ENCODE measurements at regions not wholly inside any gene's neighbourhood (a gene's known extent, or its start where the extent isn't known, plus 50 kb on each side); places are given as distances from the start of the nearest gene placed in this dataset.

DNA sequence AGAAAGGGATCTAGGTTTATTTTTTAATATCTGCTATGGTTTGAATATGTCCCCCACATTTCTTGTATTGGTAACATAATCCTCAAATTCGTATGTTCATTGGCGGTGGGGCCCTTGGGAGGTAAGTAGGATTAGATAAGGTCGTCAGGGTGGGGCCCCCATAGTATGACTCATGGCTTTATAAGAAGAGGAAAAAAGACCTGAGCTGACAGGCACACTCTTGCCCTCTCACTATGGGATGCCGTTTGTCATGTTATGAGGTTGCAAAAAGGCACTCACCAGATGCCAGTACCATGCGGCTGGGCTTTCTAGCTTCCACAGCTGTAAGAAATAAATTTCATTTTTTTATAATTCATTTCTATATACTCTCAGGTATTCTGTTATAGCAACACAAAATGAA is 67.3 kb upstream of the SGCD start:
- WGBS, result 55% methylated on average over 5 of the region's 5 CpGs
- H3K9ac ChIP-seq (ENCODE audit: low read depth in 1 of 2, low read length in 2 of 2), result no peak overlapping the region
- H3K27me3 ChIP-seq (ENCODE audit: control insufficient read depth in 4 of 4, insufficient read depth in 4 of 4, low read length in 3 of 4), result no peaks in the 10 kb centered on the region
- H3K4me3 ChIP-seq (ENCODE audit: low read depth in 1 of 3, low read length in 3 of 3), result no peak overlapping the region
- no peaks in the 10 kb centered on the region for H3K9me3 ChIP-seq (ENCODE audit: control insufficient read depth in 4 of 4, low read length in 3 of 4)
- TF ChIP-seq JUND (IDR thresholded peaks at IDR 0.05) (no peak), RAD21 (IDR thresholded peaks at IDR 0.05) (no peak), HNF4A (conservative IDR thresholded peaks at IDR 0.05) (no peak), SP1 (IDR thresholded peaks at IDR 0.05) (no peak), RXRA (IDR thresholded peaks at IDR 0.05) (no peak), FOXA1 (IDR thresholded peaks at IDR 0.05) (no peak), EGR1 (IDR thresholded peaks at IDR 0.05; ENCODE audit: low read depth in 2 of 2) (no peak), HNF4G (IDR thresholded peaks at IDR 0.05) (no peak)
- TF ChIP-seq, protein P1, sequence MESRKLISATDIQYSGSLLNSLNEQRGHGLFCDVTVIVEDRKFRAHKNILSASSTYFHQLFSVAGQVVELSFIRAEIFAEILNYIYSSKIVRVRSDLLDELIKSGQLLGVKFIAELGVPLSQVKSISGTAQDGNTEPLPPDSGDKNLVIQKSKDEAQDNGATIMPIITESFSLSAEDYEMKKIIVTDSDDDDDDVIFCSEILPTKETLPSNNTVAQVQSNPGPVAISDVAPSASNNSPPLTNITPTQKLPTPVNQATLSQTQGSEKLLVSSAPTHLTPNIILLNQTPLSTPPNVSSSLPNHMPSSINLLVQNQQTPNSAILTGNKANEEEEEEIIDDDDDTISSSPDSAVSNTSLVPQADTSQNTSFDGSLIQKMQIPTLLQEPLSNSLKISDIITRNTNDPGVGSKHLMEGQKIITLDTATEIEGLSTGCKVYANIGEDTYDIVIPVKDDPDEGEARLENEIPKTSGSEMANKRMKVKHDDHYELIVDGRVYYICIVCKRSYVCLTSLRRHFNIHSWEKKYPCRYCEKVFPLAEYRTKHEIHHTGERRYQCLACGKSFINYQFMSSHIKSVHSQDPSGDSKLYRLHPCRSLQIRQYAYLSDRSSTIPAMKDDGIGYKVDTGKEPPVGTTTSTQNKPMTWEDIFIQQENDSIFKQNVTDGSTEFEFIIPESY (IDR thresholded peaks at IDR 0.05), result no peak
- no peak overlapping the region for H3K27ac ChIP-seq (ENCODE audit: low read depth in 1 of 2, low read length in 2 of 2)
- no peak for DNase-seq (ENCODE audit: low spot score)
- no peaks in the 10 kb centered on the region for H3K4me1 ChIP-seq (ENCODE audit: control insufficient read depth in 4 of 4, insufficient read depth in 4 of 4, low read length in 3 of 4)
- no peaks in the 10 kb centered on the region for H3K36me3 ChIP-seq (ENCODE audit: control insufficient read depth in 4 of 4, insufficient read depth in 3 of 4, low read depth in 1 of 4, low read length in 3 of 4)

DNA sequence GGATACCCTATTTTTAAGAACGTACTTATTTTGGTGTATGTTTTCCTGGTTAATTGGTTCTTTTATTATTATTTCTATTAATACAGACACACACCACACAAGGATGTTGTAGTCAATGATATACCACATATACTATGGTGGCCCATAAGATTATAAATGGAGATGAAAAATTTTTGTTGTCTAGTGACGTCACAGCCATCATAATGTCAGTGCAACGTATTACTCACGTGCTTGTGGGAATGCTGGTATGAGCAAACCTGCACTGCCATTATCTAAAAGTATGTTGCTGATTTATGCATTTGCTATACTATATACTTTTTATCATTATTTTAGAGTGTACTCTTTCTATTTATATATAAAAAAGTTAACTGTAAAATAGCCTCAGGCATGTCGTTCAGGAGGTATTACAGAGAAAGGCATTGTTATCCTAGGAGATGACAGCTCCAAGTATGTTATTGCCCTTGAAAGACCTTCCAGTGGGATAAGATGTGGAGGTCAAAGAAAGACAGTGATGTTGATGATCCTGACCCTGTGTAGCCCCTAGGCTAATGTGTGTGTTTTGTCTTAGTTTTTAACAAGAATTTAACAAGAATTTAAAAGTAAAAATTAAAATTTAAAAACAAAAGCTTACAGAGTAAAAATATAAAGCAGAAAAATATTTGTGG is 65.6 kb upstream of the SGCD start:
- no peaks in the 10 kb centered on the region for H3K36me3 ChIP-seq (ENCODE audit: control insufficient read depth in 4 of 4, insufficient read depth in 3 of 4, low read depth in 1 of 4, low read length in 3 of 4)
- no peak overlapping the region for H3K27ac ChIP-seq (ENCODE audit: low read depth in 1 of 2, low read length in 2 of 2)
- no peaks in the 10 kb centered on the region for H3K4me1 ChIP-seq (ENCODE audit: control insufficient read depth in 4 of 4, insufficient read depth in 4 of 4, low read length in 3 of 4)
- H3K4me3 ChIP-seq (ENCODE audit: low read depth in 1 of 3, low read length in 3 of 3), result no peak overlapping the region
- H3K27me3 ChIP-seq (ENCODE audit: control insufficient read depth in 4 of 4, insufficient read depth in 4 of 4, low read length in 3 of 4), result no peaks in the 10 kb centered on the region
- DNase-seq (ENCODE audit: low spot score), result no peak
- H3K9me3 ChIP-seq (ENCODE audit: control insufficient read depth in 4 of 4, low read length in 3 of 4), result no peaks in the 10 kb centered on the region
- TF ChIP-seq, protein P2, sequence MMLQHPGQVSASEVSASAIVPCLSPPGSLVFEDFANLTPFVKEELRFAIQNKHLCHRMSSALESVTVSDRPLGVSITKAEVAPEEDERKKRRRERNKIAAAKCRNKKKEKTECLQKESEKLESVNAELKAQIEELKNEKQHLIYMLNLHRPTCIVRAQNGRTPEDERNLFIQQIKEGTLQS (IDR thresholded peaks at IDR 0.05), result no peak
- no peak for TF ChIP-seq GABPA (IDR thresholded peaks at IDR 0.05 in 1 of 2, conservative IDR thresholded peaks at IDR 0.05 in 1 of 2)
- TF ChIP-seq NR2F2 (IDR thresholded peaks at IDR 0.05), result no peak
- TF ChIP-seq SP1 (IDR thresholded peaks at IDR 0.05), result no peak
- TF ChIP-seq EGR1 (IDR thresholded peaks at IDR 0.05; ENCODE audit: low read depth in 2 of 2), result no peak
- TF ChIP-seq HNF4G (IDR thresholded peaks at IDR 0.05), result no peak
- no peak for TF ChIP-seq RXRA (IDR thresholded peaks at IDR 0.05)
- TF ChIP-seq, protein P3, sequence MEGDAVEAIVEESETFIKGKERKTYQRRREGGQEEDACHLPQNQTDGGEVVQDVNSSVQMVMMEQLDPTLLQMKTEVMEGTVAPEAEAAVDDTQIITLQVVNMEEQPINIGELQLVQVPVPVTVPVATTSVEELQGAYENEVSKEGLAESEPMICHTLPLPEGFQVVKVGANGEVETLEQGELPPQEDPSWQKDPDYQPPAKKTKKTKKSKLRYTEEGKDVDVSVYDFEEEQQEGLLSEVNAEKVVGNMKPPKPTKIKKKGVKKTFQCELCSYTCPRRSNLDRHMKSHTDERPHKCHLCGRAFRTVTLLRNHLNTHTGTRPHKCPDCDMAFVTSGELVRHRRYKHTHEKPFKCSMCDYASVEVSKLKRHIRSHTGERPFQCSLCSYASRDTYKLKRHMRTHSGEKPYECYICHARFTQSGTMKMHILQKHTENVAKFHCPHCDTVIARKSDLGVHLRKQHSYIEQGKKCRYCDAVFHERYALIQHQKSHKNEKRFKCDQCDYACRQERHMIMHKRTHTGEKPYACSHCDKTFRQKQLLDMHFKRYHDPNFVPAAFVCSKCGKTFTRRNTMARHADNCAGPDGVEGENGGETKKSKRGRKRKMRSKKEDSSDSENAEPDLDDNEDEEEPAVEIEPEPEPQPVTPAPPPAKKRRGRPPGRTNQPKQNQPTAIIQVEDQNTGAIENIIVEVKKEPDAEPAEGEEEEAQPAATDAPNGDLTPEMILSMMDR (IDR thresholded peaks at IDR 0.05; ENCODE audit: low read depth, low read length, missing input control), result no peak
- TF ChIP-seq TAF1 (conservative IDR thresholded peaks at IDR 0.05), result no peak
- no peak for TF ChIP-seq YY1 (IDR thresholded peaks at IDR 0.05)
- 91% methylated on average over 5 of the region's 5 CpGs for WGBS
- no peak overlapping the region for H3K9ac ChIP-seq (ENCODE audit: low read depth in 1 of 2, low read length in 2 of 2)

DNA sequence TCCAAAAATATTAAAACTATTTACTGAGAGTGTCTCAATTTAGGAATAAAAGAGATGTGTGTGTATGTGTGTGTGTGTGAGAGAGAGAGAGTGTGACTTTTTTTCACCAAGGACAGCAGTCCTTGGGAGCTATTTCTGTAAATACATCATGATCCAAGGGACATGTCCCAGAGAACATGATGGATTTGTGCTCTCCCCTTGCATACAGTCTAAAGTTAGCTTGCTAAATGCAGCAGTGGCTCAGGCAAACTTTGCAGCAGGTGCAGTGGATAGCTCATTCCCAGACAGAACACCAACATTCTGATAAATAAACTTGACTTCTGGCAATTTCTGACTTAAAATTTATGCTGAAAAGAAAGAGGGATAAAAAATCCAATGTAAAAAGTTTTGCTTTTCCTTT is 55.4 kb upstream of the SGCD start:
- H3K4me3 ChIP-seq (ENCODE audit: low read depth in 1 of 3, low read length in 3 of 3), result no peak overlapping the region
- no peak overlapping the region for H3K27ac ChIP-seq (ENCODE audit: low read depth in 1 of 2, low read length in 2 of 2)
- no peaks in the 10 kb centered on the region for H3K36me3 ChIP-seq (ENCODE audit: control insufficient read depth in 4 of 4, insufficient read depth in 3 of 4, low read depth in 1 of 4, low read length in 3 of 4)
- DNase-seq (ENCODE audit: low spot score), result no peak
- no peaks in the 10 kb centered on the region for H3K27me3 ChIP-seq (ENCODE audit: control insufficient read depth in 4 of 4, insufficient read depth in 4 of 4, low read length in 3 of 4)
- H3K9me3 ChIP-seq (ENCODE audit: control insufficient read depth in 4 of 4, low read length in 3 of 4), result no peaks in the 10 kb centered on the region
- no peaks in the 10 kb centered on the region for H3K4me1 ChIP-seq (ENCODE audit: control insufficient read depth in 4 of 4, insufficient read depth in 4 of 4, low read length in 3 of 4)
- no peak overlapping the region for H3K9ac ChIP-seq (ENCODE audit: low read depth in 1 of 2, low read length in 2 of 2)
- TF ChIP-seq, protein P1 (IDR thresholded peaks at IDR 0.05), result no peak
- no peak for TF ChIP-seq HNF4A (conservative IDR thresholded peaks at IDR 0.05)
- no peak for TF ChIP-seq TAF1 (conservative IDR thresholded peaks at IDR 0.05)
- TF ChIP-seq, protein P3 (IDR thresholded peaks at IDR 0.05; ENCODE audit: low read depth, low read length, missing input control), result no peak
- TF ChIP-seq JUND (IDR thresholded peaks at IDR 0.05), result no peak
- TF ChIP-seq EGR1 (IDR thresholded peaks at IDR 0.05; ENCODE audit: low read depth in 2 of 2), result no peak
- TF ChIP-seq SP1 (IDR thresholded peaks at IDR 0.05), result no peak
- no peak for TF ChIP-seq FOXA1 (IDR thresholded peaks at IDR 0.05)
- TF ChIP-seq RXRA (IDR thresholded peaks at IDR 0.05), result no peak
- no peak for TF ChIP-seq YY1 (IDR thresholded peaks at IDR 0.05)
- no peak for TF ChIP-seq GABPA (IDR thresholded peaks at IDR 0.05 in 1 of 2, conservative IDR thresholded peaks at IDR 0.05 in 1 of 2)
- TF ChIP-seq FOXA2 (IDR thresholded peaks at IDR 0.05), result no peak

Data from liver (tissue), 8 donors.